ENCODE measurements at regions not wholly inside any gene's neighbourhood (a gene's known extent, or its start where the extent isn't known, plus 50 kb on each side); places are given as distances from the start of the nearest gene placed in this dataset.
"Not testable (repeated sequence)": the region's sequence is repeated elsewhere in the genome, so short reads cannot be mapped to it uniquely, and the experiment has no call there.

GRCh38 chr4:28482580-28483270 lies 1622.1 kb downstream of the STIM2 start:
- TF ChIP-seq CTCF (IDR thresholded peaks at IDR 0.05; ENCODE audit: insufficient read depth, low read length, missing control alignments) = no peak
- no peak overlapping the region for H3K4me3 ChIP-seq (ENCODE audit: low read depth, low read length)
- ChIA-PET CTCF (no interaction called here), POLR2A (no interaction called here)
- no peak for DNase-seq (ENCODE audit: low read depth, low spot score)

GRCh38 chr4:28488021-28488420 lies 1627.4 kb downstream of the STIM2 start:
- ChIA-PET CTCF (no interaction called here), POLR2A (no interaction called here)
- no peak for DNase-seq (ENCODE audit: low read depth, low spot score)
- no peak overlapping the region for H3K4me3 ChIP-seq (ENCODE audit: low read depth, low read length)
- no peak for TF ChIP-seq CTCF (IDR thresholded peaks at IDR 0.05; ENCODE audit: insufficient read depth, low read length, missing control alignments)

- CTCF ChIA-PET = no interaction called here
- TF ChIP-seq CTCF (IDR thresholded peaks at IDR 0.05; ENCODE audit: insufficient read depth, low read length, missing control alignments) = no peak
- no peak overlapping the region for H3K4me3 ChIP-seq (ENCODE audit: low read depth, low read length)
- POLR2A ChIA-PET = no interaction called here
- no peak for DNase-seq (ENCODE audit: low read depth, low spot score)
Measured at GRCh38 chr4:28490669-28491068, 1630.0 kb downstream of the STIM2 start.

- H3K4me3 ChIP-seq (ENCODE audit: low read depth, low read length) = no peak overlapping the region
- ChIA-PET POLR2A (no interaction called here), CTCF (no interaction called here)
- TF ChIP-seq CTCF (IDR thresholded peaks at IDR 0.05; ENCODE audit: insufficient read depth, low read length, missing control alignments) = no peak
- DNase-seq (ENCODE audit: low read depth, low spot score) = no peak
Measured at GRCh38 chr4:28505064-28505463, 1644.4 kb downstream of the STIM2 start.

GRCh38 chr4:28508636-28509035 lies 1648.0 kb downstream of the STIM2 start:
- H3K4me3 ChIP-seq (ENCODE audit: low read depth, low read length) = no peak overlapping the region
- ChIA-PET POLR2A (no interaction called here), CTCF (no interaction called here)
- TF ChIP-seq CTCF (IDR thresholded peaks at IDR 0.05; ENCODE audit: insufficient read depth, low read length, missing control alignments) = no peak
- no peak for DNase-seq (ENCODE audit: low read depth, low spot score)

- DNase-seq (ENCODE audit: low read depth, low spot score); CTCF ChIA-PET; POLR2A ChIA-PET; H3K4me3 ChIP-seq (ENCODE audit: low read depth, low read length): not testable (repeated sequence)
Measured at GRCh38 chr4:28514766-28515165, 1654.1 kb downstream of the STIM2 start.

GRCh38 chr4:28518561-28519165 lies 1658.0 kb downstream of the STIM2 start:
- ChIA-PET POLR2A (no interaction called here), CTCF (no interaction called here)
- TF ChIP-seq CTCF (IDR thresholded peaks at IDR 0.05; ENCODE audit: insufficient read depth, low read length, missing control alignments) = no peak
- no peak for DNase-seq (ENCODE audit: low read depth, low spot score)
- no peak overlapping the region for H3K4me3 ChIP-seq (ENCODE audit: low read depth, low read length)
